Gastroesophageal sphincter (tissue), 4 donors: ENCODE measurements at regions not wholly inside any gene's neighbourhood (a gene's known extent, or its start where the extent isn't known, plus 50 kb on each side); places are given as distances from the start of the nearest gene placed in this dataset.

ENCODE experiments used
- ATAC-seq: fragments of 150-250 bp; one replicate; pipeline ENCODE4 v1.9.1; 2016; ENCODE audit warnings: mild to moderate bottlenecking, moderate library complexity
- H3K27ac ChIP-seq, 4 donors: fragments of 200-600 bp; sonication (generic) in 3 of 4; 1 replicate in 3 of 4; 2 replicates in 1 of 4; pipeline ENCODE4 v1.5.1; 2016 to 2019
- H3K27me3 ChIP-seq: fragments of 200-600 bp; sonication (generic); one replicate; pipeline ENCODE4 v1.5.1; 2019
- H3K36me3 ChIP-seq, 2 donors: fragments of 200-600 bp; sonication (generic); one replicate each; pipeline ENCODE4 v1.5.1; 2019; ENCODE audit warnings: control low read depth in 1 of 2
- H3K4me1 ChIP-seq, 3 donors: fragments of 200-600 bp; sonication (generic); 1 replicate in 2 of 3; 2 replicates in 1 of 3; pipeline ENCODE4 v1.5.1; 2016 to 2019; ENCODE audit warnings: control low read depth in 2 of 3
- H3K4me3 ChIP-seq, 2 donors: fragments of 200-600 bp; sonication (generic); one replicate each; pipeline ENCODE4 v1.5.1; 2019; ENCODE audit warnings: mild to moderate bottlenecking in 1 of 2, moderate library complexity in 1 of 2
- H3K9me3 ChIP-seq, 3 donors: fragments of 200-600 bp; sonication (generic); one replicate each; pipeline ENCODE4 v1.5.1; 2017 to 2019; ENCODE audit warnings: control low read depth in 2 of 3
- EP300 ChIP-seq: sonication (generic); formaldehyde crosslinking; IDR thresholded peaks from one replicate; pipeline ENCODE4 v1.6.1; 2017; ENCODE audit warnings: antibody characterized with exemption, mild to moderate bottlenecking
- POLR2A ChIP-seq, 2 donors: fragments of 450-650 bp; IDR thresholded peaks; one replicate each; pipeline ENCODE4 v1.6.1; 2017; ENCODE audit warnings: antibody characterized with exemption in 2 of 2, mild to moderate bottlenecking in 2 of 2, moderate library complexity in 1 of 2
- POLR2AphosphoS5 ChIP-seq: sonication (generic); formaldehyde crosslinking; IDR thresholded peaks from one replicate; pipeline ENCODE4 v1.6.1; 2017; ENCODE audit warnings: antibody characterized with exemption
- WGBS, 2 donors: methylation state at CpG; one replicate each; pipeline ENCODE4 v1.1.5; 2018; ENCODE audit warnings: low coverage in 1 of 2; 5-methylcytosine and 5-hydroxymethylcytosine counted together
- TF ChIP-seq, protein P1 (sequence below), 4 experiments: fragments of 200-600 bp in 2 of 4; fragments of 450-650 bp in 2 of 4; sonication (generic) in 1 of 4; IDR thresholded peaks; one replicate each; pipeline ENCODE4 v1.5.1; 2017 to 2019; ENCODE audit warnings: antibody characterized with exemption in 4 of 4, mild to moderate bottlenecking in 2 of 4, moderate library complexity in 2 of 4

DNA sequence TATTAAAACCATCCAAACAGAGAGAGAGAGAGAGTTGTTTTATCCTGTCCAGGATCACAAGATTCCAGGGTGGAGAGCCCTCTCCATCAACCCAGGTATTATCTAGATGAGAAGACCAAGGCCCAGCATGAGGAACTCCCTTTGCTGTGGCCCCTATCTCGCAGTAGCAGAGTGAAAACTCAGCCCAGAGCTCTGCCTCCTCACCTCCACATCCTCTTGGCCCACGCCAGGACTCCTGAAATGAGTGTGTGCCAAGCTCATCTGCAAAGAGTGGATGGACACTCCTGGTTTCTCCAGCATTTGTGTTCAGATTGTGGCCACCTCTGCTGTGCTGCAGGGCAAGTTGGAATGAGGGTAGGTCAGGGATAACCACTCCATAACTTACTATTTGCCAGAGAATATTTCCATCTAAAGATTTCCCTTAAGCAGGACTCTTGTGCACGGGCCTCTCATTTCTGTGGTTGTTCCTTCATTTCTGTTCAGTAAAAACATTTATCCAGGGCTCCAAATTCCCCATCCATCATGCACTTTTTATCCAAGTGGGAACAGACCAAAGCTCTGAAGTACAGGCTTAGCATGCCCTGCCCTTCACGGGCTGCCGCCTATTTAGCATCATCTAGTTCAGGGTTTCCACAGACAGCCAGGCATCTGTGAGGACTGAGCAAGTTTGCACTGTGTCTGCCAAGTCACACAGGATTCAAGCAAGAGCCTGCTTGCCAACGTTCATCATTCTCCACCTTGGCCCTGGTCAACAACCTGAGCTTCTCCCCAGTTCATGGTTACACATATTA lies 583.2 kb upstream of the ID2 start:
- Histone ChIP-seq H3K9me3 (no peaks in the 10 kb centered on the region), H3K4me1 (peaks cover 0 to 8% (median 0%) of the 10 kb centered on the region in 3 donors), H3K27me3 (no peaks in the 10 kb centered on the region), H3K27ac (no peak overlapping the region), H3K4me3 (no peak overlapping the region), H3K36me3 (no peaks in the 10 kb centered on the region)
- TF ChIP-seq POLR2A (IDR thresholded peaks at IDR 0.05): no peak
- no peak for ATAC-seq
- whole genome bisulfite sequencing, 2 donors: 69 to 74% methylated on average over 3 to 5 of the region's 6 CpGs

DNA sequence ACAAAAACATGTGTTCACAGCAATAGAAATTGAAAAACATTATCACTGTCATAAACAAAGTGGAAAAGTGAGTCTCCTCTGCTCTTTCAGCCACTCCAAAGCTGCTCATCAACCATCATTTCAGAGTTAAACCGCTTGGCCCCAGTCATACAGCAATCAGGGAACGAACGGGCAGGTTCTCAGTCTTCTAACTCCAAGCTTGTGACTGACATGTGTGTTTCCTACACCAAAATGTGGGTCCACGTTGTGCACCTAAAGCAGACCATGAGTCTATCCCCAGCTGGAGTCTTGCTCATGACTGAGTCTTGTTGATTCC lies 582.6 kb upstream of the ID2 start:
- no peak for ATAC-seq
- Histone ChIP-seq H3K27ac (no peak overlapping the region), H3K27me3 (no peaks in the 10 kb centered on the region), H3K4me3 (no peak overlapping the region), H3K36me3 (no peaks in the 10 kb centered on the region), H3K4me1 (peaks cover 0 to 14% (median 0%) of the 10 kb centered on the region in 3 donors), H3K9me3 (no peaks in the 10 kb centered on the region)
- WGBS, 2 donors: 94% methylated on average over 3 of the region's 4 CpGs; no CpG with 5 or more reads in 1 of the 2 donors
- TF ChIP-seq POLR2A (IDR thresholded peaks at IDR 0.05) (no peak), EP300 (no peak), POLR2AphosphoS5 (no peak)
- TF ChIP-seq, protein P1, sequence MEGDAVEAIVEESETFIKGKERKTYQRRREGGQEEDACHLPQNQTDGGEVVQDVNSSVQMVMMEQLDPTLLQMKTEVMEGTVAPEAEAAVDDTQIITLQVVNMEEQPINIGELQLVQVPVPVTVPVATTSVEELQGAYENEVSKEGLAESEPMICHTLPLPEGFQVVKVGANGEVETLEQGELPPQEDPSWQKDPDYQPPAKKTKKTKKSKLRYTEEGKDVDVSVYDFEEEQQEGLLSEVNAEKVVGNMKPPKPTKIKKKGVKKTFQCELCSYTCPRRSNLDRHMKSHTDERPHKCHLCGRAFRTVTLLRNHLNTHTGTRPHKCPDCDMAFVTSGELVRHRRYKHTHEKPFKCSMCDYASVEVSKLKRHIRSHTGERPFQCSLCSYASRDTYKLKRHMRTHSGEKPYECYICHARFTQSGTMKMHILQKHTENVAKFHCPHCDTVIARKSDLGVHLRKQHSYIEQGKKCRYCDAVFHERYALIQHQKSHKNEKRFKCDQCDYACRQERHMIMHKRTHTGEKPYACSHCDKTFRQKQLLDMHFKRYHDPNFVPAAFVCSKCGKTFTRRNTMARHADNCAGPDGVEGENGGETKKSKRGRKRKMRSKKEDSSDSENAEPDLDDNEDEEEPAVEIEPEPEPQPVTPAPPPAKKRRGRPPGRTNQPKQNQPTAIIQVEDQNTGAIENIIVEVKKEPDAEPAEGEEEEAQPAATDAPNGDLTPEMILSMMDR (IDR thresholded peaks at IDR 0.05): no peak

DNA sequence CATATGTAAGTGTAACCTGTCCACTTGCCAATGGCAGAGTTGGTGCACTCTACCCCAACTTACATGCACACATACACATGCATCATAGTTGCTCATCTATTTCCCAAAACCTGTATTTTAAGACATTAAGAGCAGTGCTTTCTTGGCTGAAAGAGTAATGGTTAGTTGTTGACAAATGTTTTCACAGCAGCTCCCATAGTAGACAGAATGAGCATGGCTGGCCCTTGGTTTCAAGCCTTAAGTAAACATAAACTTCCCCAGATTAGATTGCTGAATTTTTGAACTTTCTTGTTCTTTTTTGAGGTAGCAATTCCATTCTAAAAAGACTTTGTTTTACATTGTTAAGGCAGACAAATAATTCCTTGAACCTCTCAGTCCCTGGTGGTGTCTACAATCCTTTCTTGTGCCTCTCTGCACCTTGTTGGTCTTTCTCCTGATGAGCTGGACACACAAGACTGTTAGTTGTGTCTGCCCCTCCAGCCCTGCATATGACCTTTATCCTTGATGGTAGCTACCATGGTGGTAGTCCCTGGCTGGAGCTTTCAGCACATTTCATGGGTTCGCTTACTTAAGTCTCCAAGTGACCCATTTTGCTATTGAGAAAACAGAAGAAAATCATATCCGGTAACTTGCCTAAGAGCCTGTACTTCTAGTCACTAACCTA lies 580.1 kb upstream of the ID2 start:
- H3K4me3 ChIP-seq: no peak overlapping the region
- TF ChIP-seq, protein P1 (IDR thresholded peaks at IDR 0.05): no peak
- TF ChIP-seq POLR2A (IDR thresholded peaks at IDR 0.05) (no peak), POLR2AphosphoS5 (no peak), EP300 (no peak)
- no peaks in the 10 kb centered on the region for H3K36me3 ChIP-seq
- 94 to 100% methylated on average over 1 to 2 of the region's 2 CpGs for WGBS, 2 donors
- no peaks in the 10 kb centered on the region for H3K9me3 ChIP-seq
- ATAC-seq: no peak
- no peak overlapping the region for H3K27ac ChIP-seq
- peaks cover 0 to 17% (median 0%) of the 10 kb centered on the region in 3 donors for H3K4me1 ChIP-seq
- H3K27me3 ChIP-seq: no peaks in the 10 kb centered on the region

DNA sequence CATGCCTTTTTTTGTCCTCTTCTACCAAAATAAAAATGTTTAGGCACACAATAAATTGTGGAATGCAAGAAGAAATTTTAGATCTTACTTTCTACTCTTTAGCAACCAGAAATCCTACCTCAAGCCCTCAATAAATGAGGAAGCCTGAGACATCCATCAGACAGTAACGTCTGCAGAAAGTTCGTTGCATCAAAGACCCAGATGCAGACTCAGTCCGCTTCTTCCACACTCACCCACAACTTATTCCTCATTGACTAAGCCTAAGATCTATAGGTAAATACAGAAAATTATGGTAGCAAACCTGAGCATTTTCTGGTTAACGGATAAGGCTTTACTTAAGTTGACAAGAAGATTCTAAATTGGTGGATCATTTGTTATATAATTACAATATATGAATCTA lies 579.4 kb upstream of the ID2 start:
- Histone ChIP-seq H3K4me3 (no peak overlapping the region), H3K27ac (no peak overlapping the region), H3K36me3 (no peaks in the 10 kb centered on the region), H3K9me3 (no peaks in the 10 kb centered on the region), H3K27me3 (no peaks in the 10 kb centered on the region), H3K4me1 (peaks cover 0 to 17% (median 0%) of the 10 kb centered on the region in 3 donors)
- WGBS, 2 donors: 88 to 89% methylated on average over 4 of the region's 4 CpGs
- TF ChIP-seq POLR2A (IDR thresholded peaks at IDR 0.05) (no peak), POLR2AphosphoS5 (no peak), EP300 (no peak)
- TF ChIP-seq, protein P1 (IDR thresholded peaks at IDR 0.05): no peak
- ATAC-seq: no peak

DNA sequence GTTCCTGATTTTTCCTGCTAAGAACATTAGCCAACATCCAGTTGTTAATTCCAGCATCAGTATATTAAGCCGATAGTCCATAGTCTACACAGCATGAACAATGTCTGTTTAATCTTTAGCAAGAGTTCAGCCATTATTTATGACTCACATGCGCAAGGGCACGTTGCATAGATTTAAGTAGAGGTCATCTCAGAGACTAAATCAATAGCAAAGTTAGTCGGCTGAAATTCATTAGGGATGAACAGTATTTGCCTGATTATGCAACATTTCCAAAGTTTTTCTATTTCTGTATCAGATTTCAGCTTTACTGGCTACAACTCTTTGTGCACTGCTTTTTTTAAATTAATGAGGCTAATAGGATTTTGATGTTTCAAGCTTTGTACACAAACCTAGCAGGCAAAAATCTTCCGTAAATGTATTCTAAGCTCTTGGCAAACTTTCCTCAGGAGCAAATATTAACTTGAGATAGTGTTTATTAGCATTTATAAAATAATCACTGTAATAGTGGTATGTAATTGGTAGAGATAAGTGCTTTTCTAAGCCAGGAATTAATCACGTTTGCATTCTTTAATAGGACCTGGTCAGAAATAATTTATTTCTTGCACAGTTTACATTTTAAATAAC lies 578.7 kb upstream of the ID2 start:
- TF ChIP-seq POLR2AphosphoS5 (no peak), EP300 (no peak), POLR2A (IDR thresholded peaks at IDR 0.05) (no peak)
- TF ChIP-seq, protein P1 (IDR thresholded peaks at IDR 0.05): no peak
- Histone ChIP-seq H3K9me3 (no peaks in the 10 kb centered on the region), H3K27ac (no peak overlapping the region), H3K27me3 (no peaks in the 10 kb centered on the region), H3K4me1 (peaks cover 0 to 17% (median 0%) of the 10 kb centered on the region in 3 donors), H3K4me3 (no peak overlapping the region), H3K36me3 (no peaks in the 10 kb centered on the region)
- no peak for ATAC-seq
- WGBS, 2 donors: 43 to 46% methylated on average over 6 of the region's 6 CpGs
